GM21390 (cell line): ENCODE measurements at regions not wholly inside any gene's neighbourhood (a gene's known extent, or its start where the extent isn't known, plus 50 kb on each side); places are given as distances from the start of the nearest gene placed in this dataset.

Experiments
- ATAC-seq: cut with Tn5 transposase; IDR thresholded peaks from one replicate; pipeline ENCODE4 v1.9.1; 2021; ENCODE audit not compliant: unreplicated experiment

GRCh38 chr3:98968824-98969223, 67.3 kb upstream of the DCBLD2 start:
- ATAC-seq: no peak

DNA sequence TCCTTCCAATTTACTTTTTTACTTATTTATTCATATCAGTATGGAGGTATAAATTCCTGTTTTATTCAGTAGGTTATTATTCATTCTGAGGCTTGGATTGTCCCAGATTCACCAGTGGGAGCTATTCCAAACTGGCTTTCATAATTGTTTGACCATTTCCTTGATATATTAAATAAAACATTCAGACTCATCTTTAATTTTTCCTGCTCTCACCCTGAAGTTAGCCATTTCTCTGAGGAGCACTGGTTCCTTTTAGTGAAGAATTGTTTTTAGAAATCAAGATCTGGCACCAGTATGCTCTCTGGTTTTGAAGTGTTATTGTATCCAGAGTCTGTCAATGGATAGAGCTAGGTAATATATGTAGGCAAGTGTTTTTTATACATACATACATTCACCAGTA, 66.9 kb upstream of the DCBLD2 start:
- ATAC-seq: no peak

DNA sequence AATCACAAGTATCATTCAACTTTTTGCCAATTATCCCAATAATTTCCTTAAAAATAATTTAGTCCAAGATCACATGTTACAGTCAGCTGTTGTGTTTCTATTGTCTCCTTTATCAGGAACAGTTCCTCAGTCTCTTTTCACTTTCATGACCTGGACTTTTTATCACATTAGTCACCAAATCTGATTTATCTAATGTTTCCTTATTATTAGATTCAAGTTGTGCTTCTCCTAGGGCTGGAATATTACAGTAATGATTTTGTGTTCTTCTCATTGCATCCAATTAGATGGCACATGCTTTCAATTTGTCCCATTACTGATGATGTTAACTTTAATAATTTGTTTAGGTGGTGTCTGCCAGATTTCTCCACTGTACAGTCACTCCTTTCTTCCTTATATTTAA, 66.3 kb upstream of the DCBLD2 start:
- ATAC-seq: no peak

DNA sequence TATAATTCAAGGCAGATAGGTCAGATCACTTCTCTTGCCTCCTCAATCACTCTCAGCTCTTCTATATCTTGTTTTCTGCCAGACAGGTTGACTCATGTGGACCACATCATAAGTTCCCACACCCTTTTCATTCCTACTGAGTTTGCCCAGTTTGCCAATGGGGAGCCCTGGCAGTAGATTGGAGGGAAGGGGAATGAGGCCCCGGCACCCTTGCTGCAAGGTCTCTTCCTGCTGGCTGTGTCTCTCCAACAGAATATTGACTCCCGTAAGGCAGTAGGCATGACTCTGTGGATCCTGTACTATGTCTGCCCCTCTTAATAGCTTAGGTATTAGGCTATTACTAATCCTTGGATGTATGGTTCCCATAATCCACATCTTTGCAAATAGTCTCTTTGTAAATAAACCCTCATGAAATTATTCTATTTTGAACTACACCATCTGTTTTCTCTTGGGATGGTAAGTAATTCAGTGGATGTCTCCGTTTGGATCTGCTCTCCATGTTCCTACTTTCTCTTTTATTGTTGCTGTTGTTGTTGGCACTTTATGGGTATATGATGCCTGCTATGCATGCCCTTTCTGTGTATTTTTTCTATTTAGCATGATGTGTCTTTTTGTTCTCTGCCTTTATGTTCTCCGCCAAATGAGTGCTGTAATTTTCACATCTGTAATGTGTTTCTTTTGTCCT, 65.5 kb upstream of the DCBLD2 start:
- no peak for ATAC-seq

- ATAC-seq: no peak
Measured at GRCh38 chr3:98966434-98966833, 64.9 kb upstream of the DCBLD2 start.

- no peak for ATAC-seq
Measured at GRCh38 chr3:98964784-98965183, 63.3 kb upstream of the DCBLD2 start.

GRCh38 chr3:98963546-98963945, 62.1 kb upstream of the DCBLD2 start:
- no peak for ATAC-seq

- ATAC-seq: no peak
Measured at GRCh38 chr3:98962951-98963350, 61.5 kb upstream of the DCBLD2 start.

GRCh38 chr3:98962189-98962930, 60.9 kb upstream of the DCBLD2 start:
- no peak for ATAC-seq

- ATAC-seq: no peak
Measured at GRCh38 chr3:98961161-98962155, 60.0 kb upstream of the DCBLD2 start.

DNA sequence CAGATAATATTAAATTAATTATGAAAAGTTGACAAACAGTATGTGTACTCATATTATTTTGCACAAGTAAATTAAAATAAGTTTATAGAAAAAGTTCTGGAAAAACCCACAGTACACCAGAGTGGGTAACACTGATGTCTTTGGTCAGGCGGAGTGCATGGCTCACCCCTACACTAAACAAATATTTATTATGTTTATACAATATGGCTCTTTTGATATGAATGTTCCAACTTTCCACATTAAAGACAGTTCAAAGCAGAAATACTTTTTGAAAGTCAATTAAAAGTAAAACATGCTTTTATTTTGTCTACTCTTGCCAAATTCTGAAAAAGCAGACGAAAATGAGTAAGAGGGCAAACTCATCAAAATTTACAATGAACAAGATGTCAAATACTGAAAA, 56.2 kb upstream of the DCBLD2 start:
- no peak for ATAC-seq

DNA sequence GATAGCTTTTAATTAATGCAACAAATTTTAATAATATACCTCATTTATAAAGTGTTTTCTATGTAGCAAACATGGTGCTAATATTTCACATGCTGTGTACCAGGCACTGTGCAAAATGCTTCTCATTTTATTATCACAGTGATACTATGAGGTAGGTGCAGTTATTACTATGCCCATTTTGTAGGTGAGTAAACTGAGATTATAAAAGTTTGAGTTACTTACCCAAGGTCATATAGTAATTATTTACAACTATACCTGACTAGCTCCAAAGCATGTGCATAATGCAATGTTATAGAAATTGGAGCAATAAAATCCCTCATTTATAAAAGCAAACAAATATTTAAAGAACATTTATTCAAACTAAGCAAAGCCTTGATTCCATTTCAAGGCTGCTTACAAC, 54.5 kb upstream of the DCBLD2 start:
- no peak for ATAC-seq

GRCh38 chr3:98954791-98955604, 53.5 kb upstream of the DCBLD2 start:
- no peak for ATAC-seq

- ATAC-seq: no peak
Measured at GRCh38 chr3:98954242-98954641, 52.7 kb upstream of the DCBLD2 start.

GRCh38 chr3:98952404-98952803, 50.9 kb upstream of the DCBLD2 start:
- ATAC-seq: no peak
